Ammon's horn (tissue), 1 donor: ENCODE measurements at regions not wholly inside any gene's neighbourhood (a gene's known extent, or its start where the extent isn't known, plus 50 kb on each side); places are given as distances from the start of the nearest gene placed in this dataset.
"Not testable (repeated sequence)": the region's sequence is repeated elsewhere in the genome, so short reads cannot be mapped to it uniquely, and the experiment has no call there.

Experiments
- DNase-seq: peaks from one replicate; pipeline ENCODE4 v3.0.0-alpha.2; 2016; ENCODE audit warnings: low spot score

GRCh38 chr14:71783786-71784185 lies 148.4 kb upstream of the RGS6 start:
- DNase-seq: no peak

- DNase-seq: no peak
Measured at GRCh38 chr14:71789005-71789404, 143.2 kb upstream of the RGS6 start.

GRCh38 chr14:71799841-71800240 lies 132.4 kb upstream of the RGS6 start:
- no peak for DNase-seq

GRCh38 chr14:71800878-71801277 lies 131.4 kb upstream of the RGS6 start:
- no peak for DNase-seq

- DNase-seq: no peak
Measured at GRCh38 chr14:71803539-71804260, 128.5 kb upstream of the RGS6 start.

- DNase-seq: no peak
Measured at GRCh38 chr14:71804992-71805391, 127.2 kb upstream of the RGS6 start.

- not testable (repeated sequence) for DNase-seq
Measured at GRCh38 chr14:71807049-71807448, 125.2 kb upstream of the RGS6 start.

- not testable (repeated sequence) for DNase-seq
Measured at GRCh38 chr14:71810800-71811199, 121.4 kb upstream of the RGS6 start.

- DNase-seq: no peak
Measured at GRCh38 chr14:71812693-71813092, 119.5 kb upstream of the RGS6 start.

GRCh38 chr14:71815110-71815509 lies 117.1 kb upstream of the RGS6 start:
- no peak for DNase-seq

GRCh38 chr14:71824816-71825215 lies 107.4 kb upstream of the RGS6 start:
- no peak for DNase-seq

GRCh38 chr14:71833476-71833875 lies 98.8 kb upstream of the RGS6 start:
- DNase-seq: no peak

- no peak for DNase-seq
Measured at GRCh38 chr14:71834284-71835204, 97.7 kb upstream of the RGS6 start.

GRCh38 chr14:71852181-71852580 lies 80.0 kb upstream of the RGS6 start:
- no peak for DNase-seq

- peak; percentile 54 for DNase-seq
Measured at GRCh38 chr14:71855399-71856036, 76.7 kb upstream of the RGS6 start.

GRCh38 chr14:71856199-71856919 lies 75.9 kb upstream of the RGS6 start:
- DNase-seq: no peak

- no peak for DNase-seq
Measured at GRCh38 chr14:71863049-71863448, 69.2 kb upstream of the RGS6 start.

- no peak for DNase-seq
Measured at GRCh38 chr14:71863766-71864165, 68.5 kb upstream of the RGS6 start.
